Lung (tissue), 11 donors: ENCODE measurements at regions not wholly inside any gene's neighbourhood (a gene's known extent, or its start where the extent isn't known, plus 50 kb on each side); places are given as distances from the start of the nearest gene placed in this dataset.
A peak's percentile ranks its signal among the peaks of the same experiment; 100 is the strongest.

ENCODE experiments used
- ATAC-seq: fragments of 200-7000 bp; cut with Tn5 transposase; one replicate; pipeline ENCODE4 v1.9.1; 2020; ENCODE audit warnings: moderate number of reproducible peaks; ENCODE audit not compliant: insufficient read depth, low FRiP score
- DNase-seq, 3 donors: peaks; one replicate each; pipeline ENCODE4 v3.0.0-alpha.2; 2013 to 2017
- H3K27ac ChIP-seq, 2 donors: one replicate each; pipeline ENCODE4 v1.5.1; 2013; ENCODE audit warnings: mild to moderate bottlenecking in 2 of 2, moderate library complexity in 2 of 2, control low read depth in 1 of 2, inconsistent platforms in 1 of 2, low read depth in 1 of 2, low read length in 1 of 2
- H3K27me3 ChIP-seq, 3 donors: one replicate each; pipeline ENCODE4 v1.5.1; 2013; ENCODE audit warnings: low read length in 2 of 3; ENCODE audit not compliant: control insufficient read depth in 3 of 3, insufficient read depth in 3 of 3
- H3K36me3 ChIP-seq, 4 donors: one replicate each; pipeline ENCODE4 v1.5.1; 2013; ENCODE audit warnings: low read length in 4 of 4, mild to moderate bottlenecking in 1 of 4, moderate library complexity in 1 of 4; ENCODE audit not compliant: control insufficient read depth in 4 of 4, insufficient read depth in 4 of 4
- H3K4me1 ChIP-seq, 5 donors: one replicate each; pipeline ENCODE4 v1.5.1; 2013; ENCODE audit warnings: low read length in 5 of 5, mild to moderate bottlenecking in 2 of 5, moderate library complexity in 1 of 5; ENCODE audit not compliant: control insufficient read depth in 5 of 5, insufficient read depth in 5 of 5
- H3K4me3 ChIP-seq: one replicate; pipeline ENCODE4 v1.5.1; 2013; ENCODE audit warnings: mild to moderate bottlenecking, control low read depth, moderate library complexity
- H3K9ac ChIP-seq, 2 donors: one replicate each; pipeline ENCODE4 v1.5.1; 2013; ENCODE audit warnings: low read length in 2 of 2, control low read depth in 1 of 2; ENCODE audit not compliant: insufficient read depth in 1 of 2
- H3K9me3 ChIP-seq, 4 donors: one replicate each; pipeline ENCODE4 v1.5.1; 2013; ENCODE audit warnings: low read length in 3 of 4, mild to moderate bottlenecking in 1 of 4, moderate library complexity in 1 of 4; ENCODE audit not compliant: control insufficient read depth in 4 of 4, insufficient read depth in 3 of 4
- CTCF ChIP-seq: IDR thresholded peaks from 2 replicates; pipeline ENCODE4 v1.5.1; 2012; ENCODE audit warnings: mild to moderate bottlenecking; ENCODE audit errors: control extremely low read depth, extremely low read depth
- WGBS, 2 donors: extraction: QIAGEN DNeasy Blood & Tissue Kit; methylation state at CpG; one replicate each; pipeline ENCODE4 v1.1.7; 2013; 5-methylcytosine and 5-hydroxymethylcytosine counted together
- donor health status: control.
- donor health status: control.
- donor health status: Bipolar disorder and iron deficiency.
- donor health status: healthy.
- donor health status: DM: yes; HTN: yes; CAD: no.

- Histone ChIP-seq H3K9ac (no peak overlapping the region), H3K27ac (peak overlapping the region; percentile 79 to 99), H3K4me3 (no peak overlapping the region), H3K27me3 (no peaks in the 10 kb centered on the region), H3K9me3 (no peaks in the 10 kb centered on the region), H3K4me1 (peaks cover 4 to 27% (median 15%) of the 10 kb centered on the region in 5 donors), H3K36me3 (no peaks in the 10 kb centered on the region)
- WGBS, 2 donors, result 81 to 85% methylated on average over 5 of the region's 5 CpGs
- no peak for ATAC-seq
- DNase-seq, result no peak
- no peak for TF ChIP-seq CTCF
Measured at GRCh38 chr15:92833493-92834271, 66.4 kb upstream of the CHD2 start.

GRCh38 chr15:92839696-92840095, 60.4 kb upstream of the CHD2 start:
- Histone ChIP-seq H3K4me3 (no peak overlapping the region), H3K4me1 (peaks cover 0 to under 1% (median 0%) of the 10 kb centered on the region in 5 donors), H3K9ac (no peak overlapping the region), H3K27ac (peak overlapping the region in 1 of 2 donors; percentile 32), H3K27me3 (no peaks in the 10 kb centered on the region), H3K36me3 (no peaks in the 10 kb centered on the region), H3K9me3 (no peaks in the 10 kb centered on the region)
- no peak for TF ChIP-seq CTCF
- DNase-seq (no peak), ATAC-seq (no peak)
- 48 to 58% methylated on average over 5 of the region's 5 CpGs for WGBS, 2 donors

- H3K27me3 ChIP-seq, result no peaks in the 10 kb centered on the region
- H3K9me3 ChIP-seq, result no peaks in the 10 kb centered on the region
- H3K27ac ChIP-seq, result no peak overlapping the region
- ATAC-seq (no peak), DNase-seq (peak in 1 of 3 donors; percentile 40)
- WGBS, 2 donors, result 77 to 83% methylated on average over 3 of the region's 3 CpGs
- no peak for TF ChIP-seq CTCF
- no peak overlapping the region for H3K9ac ChIP-seq
- no peaks in the 10 kb centered on the region for H3K36me3 ChIP-seq
- no peak overlapping the region for H3K4me3 ChIP-seq
- peaks cover 0 to 5% (median 4%) of the 10 kb centered on the region in 5 donors for H3K4me1 ChIP-seq
Measured at GRCh38 chr15:92840149-92840548, 60.0 kb upstream of the CHD2 start.

GRCh38 chr15:92843326-92843725, 56.8 kb upstream of the CHD2 start:
- 96 to 97% methylated on average over 8 of the region's 8 CpGs for WGBS, 2 donors
- ATAC-seq, result no peak

More at GRCh38 chr15:92843326-92843725, 56.8 kb upstream of the CHD2 start:
- Histone ChIP-seq H3K9me3 (no peaks in the 10 kb centered on the region), H3K4me3 (no peak overlapping the region), H3K9ac (no peak overlapping the region), H3K36me3 (no peaks in the 10 kb centered on the region), H3K4me1 (peaks cover 2 to 8% (median 8%) of the 10 kb centered on the region in 5 donors), H3K27me3 (no peaks in the 10 kb centered on the region), H3K27ac (no peak overlapping the region)
- no peak for DNase-seq
- TF ChIP-seq CTCF, result no peak
